ENCODE measurements at regions not wholly inside any gene's neighbourhood (a gene's known extent, or its start where the extent isn't known, plus 50 kb on each side); places are given as distances from the start of the nearest gene placed in this dataset.

GRCh38 chr1:195820925-195821324 is 787.3 kb downstream of the KCNT2 start:
- Histone ChIP-seq H3K36me3 (ENCODE audit: control insufficient read depth in 2 of 2, insufficient read depth in 2 of 2, low read length in 1 of 2) (no peaks in the 10 kb centered on the region), H3K9me3 (replicated peaks; ENCODE audit: control insufficient read depth, insufficient read depth, low read length) (no peaks in the 10 kb centered on the region), H3K4me1 (ENCODE audit: control insufficient read depth, insufficient read depth, low read length) (no peaks in the 10 kb centered on the region), H3K4me3 (no peak overlapping the region), H3K27me3 (replicated peaks in 1 of 2; ENCODE audit: control insufficient read depth in 2 of 2, insufficient read depth in 2 of 2, low read length in 1 of 2) (no peaks in the 10 kb centered on the region), H2AFZ (ENCODE audit: control insufficient read depth, low read depth, low read length) (no peak overlapping the region), H3K4me2 (ENCODE audit: control insufficient read depth, insufficient read depth) (no peak overlapping the region), H3K79me2 (ENCODE audit: control insufficient read depth, insufficient read depth, low read length) (no peaks in the 10 kb centered on the region), H3K27ac (ENCODE audit: control insufficient read depth, insufficient read depth) (no peak overlapping the region), H3K9ac (ENCODE audit: control insufficient read depth, insufficient read depth, low read length) (no peak overlapping the region), H4K20me1 (ENCODE audit: control insufficient read depth, insufficient read depth) (no peaks in the 10 kb centered on the region)
- WGBS (ENCODE audit: insufficient coverage, insufficient replicate concordance, low lambda C conversion rate, missing lambda C conversion rate), result 35% methylated on average over 3 of the region's 3 CpGs
- ATAC-seq, result no peak
- ChIA-PET CTCF (no interaction called here), RAD21 (ENCODE audit: unreplicated experiment) (no interaction called here), POLR2A (no interaction called here), SMC1A (ENCODE audit: uncharacterized antibody, unreplicated experiment) (no interaction called here)
- FAIRE-seq, result no peak
- intact Hi-C loops (cut with micrococcal nuclease; ENCODE audit: unreplicated experiment), result no loop called here
- no peak for TF ChIP-seq ZNF687 (IDR thresholded peaks at IDR 0.05)
- no peak for TF ChIP-seq ZNF217 (IDR thresholded peaks at IDR 0.05)
- no peak for TF ChIP-seq RELA (IDR thresholded peaks at IDR 0.05; ENCODE audit: borderline replicate concordance, partially characterized antibody)
- no peak for TF ChIP-seq PAX5 (IDR thresholded peaks at IDR 0.05; ENCODE audit: borderline replicate concordance, low read depth, low read length)
- TF ChIP-seq IKZF1 (conservative IDR thresholded peaks at IDR 0.05), result no peak
- no peak for DNase-seq (ENCODE audit: low read depth, low spot score)
- BruUV-seq (replicated peaks), result no TSS peak
- in situ Hi-C loops (cut with MboI), result no loop called here
